Fibroblast of the conjunctiva (primary cell): ENCODE measurements at regions not wholly inside any gene's neighbourhood (a gene's known extent, or its start where the extent isn't known, plus 50 kb on each side); places are given as distances from the start of the nearest gene placed in this dataset.

Source experiments
- DNase-seq: peaks from one replicate; pipeline ENCODE4 v3.0.0-alpha.2; 2010; ENCODE audit warnings: low read depth

DNA sequence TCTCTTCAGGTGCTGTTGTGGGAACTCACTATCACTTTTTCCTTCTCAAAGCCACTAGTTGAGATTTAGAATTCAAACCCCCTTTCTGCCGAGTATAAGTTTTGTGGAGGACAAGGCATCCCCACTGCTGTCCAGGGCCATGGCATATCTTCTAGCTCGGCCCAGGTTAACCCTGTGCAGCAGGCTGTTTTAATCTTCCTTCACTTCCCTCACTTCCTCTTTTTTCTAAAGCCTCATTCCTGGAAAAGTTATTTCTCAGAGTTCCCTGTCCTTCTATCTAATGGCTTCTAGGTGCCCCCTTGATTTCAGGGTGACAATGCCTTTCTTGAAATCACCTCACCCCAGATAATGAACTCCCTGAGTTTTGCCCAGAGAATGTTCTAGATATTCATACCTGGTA, 222.3 kb downstream of the SNX10 start:
- no peak for DNase-seq

- DNase-seq = no peak
Observed at GRCh38 chr7:26514633-26515032, 223.0 kb downstream of the SNX10 start.

- no peak for DNase-seq
Observed at GRCh38 chr7:26515314-26515842, 223.7 kb downstream of the SNX10 start.

GRCh38 chr7:26520483-26520882, 228.8 kb downstream of the SNX10 start:
- no peak for DNase-seq

DNA sequence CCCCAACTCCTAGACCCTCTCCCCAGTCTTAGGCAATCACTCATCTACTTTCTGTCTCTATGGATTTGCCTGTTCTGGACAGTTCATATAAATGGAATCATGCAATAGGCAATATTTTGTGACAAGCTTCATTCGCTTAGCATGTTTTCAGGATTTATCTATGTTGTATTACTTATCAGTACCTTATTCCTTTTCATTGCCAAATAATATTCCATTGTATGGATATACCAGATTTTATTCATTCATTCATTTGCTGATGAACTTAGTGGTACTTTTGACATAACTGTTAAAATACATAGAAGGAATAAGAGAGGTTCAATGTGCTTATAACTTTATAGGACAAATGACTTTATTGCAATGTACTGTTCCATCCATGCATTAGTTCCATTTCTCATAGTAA, 231.0 kb downstream of the SNX10 start:
- DNase-seq = no peak

DNA sequence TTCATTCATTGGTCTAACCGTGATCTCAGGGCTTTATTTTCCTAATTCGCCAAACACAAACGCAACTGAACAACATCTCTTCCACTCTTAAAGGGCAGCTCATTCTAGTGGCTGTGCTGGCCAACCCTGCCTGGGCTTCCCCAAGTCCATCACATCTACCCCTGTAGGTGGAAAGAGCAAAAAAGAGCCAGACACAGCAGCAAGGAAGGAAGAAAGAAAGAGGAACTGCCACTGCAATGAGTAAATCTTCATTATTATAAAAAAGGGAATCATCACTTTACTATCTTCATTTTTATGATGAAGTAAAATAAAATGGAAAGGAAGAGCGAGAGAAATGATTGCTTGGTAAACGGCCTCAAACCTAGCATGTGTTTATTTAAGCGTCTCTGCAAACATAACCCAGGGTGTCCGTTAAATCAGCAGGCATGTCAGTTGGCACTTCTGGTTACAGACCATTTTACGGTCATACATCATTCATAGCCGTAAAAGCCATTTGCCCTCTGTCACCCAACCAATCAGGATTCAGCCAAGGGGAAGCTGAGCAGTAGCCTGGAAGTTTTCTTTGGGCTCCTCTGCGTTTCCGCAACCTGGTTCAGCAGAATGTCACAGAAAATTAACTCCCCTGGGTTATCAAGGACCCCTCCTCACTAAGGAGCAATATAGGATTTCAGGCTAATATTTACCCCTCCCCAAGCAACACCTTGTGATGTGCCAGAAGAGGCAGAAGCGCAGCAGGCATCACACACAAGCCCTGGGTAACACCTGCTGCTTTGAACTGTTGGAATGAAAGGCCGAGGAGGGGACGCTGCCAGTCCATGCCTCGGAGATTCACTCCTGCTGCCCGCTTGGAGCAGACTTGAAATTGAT, 234.0 kb downstream of the SNX10 start:
- DNase-seq = no peak

GRCh38 chr7:26526265-26526587, 234.6 kb downstream of the SNX10 start:
- no peak for DNase-seq

DNA sequence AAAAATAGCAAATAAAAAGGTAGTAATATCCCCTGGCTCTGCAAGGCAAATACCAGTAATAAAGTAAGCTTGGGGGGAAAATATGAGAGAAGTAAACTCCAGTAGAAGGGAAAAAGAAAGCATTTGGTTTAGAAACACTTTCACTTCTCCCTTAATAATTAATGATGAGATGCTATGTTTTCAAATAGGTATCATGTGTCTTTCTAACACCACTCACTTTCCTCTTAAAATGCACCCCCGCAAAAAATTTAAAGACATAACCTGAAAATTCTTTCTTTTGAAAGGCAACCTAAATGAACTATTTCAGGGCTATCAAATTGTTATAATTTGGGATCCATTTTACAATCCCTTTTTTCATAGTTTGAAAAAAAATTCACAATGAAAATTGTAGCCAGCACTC, 240.3 kb downstream of the SNX10 start:
- no peak for DNase-seq

DNA sequence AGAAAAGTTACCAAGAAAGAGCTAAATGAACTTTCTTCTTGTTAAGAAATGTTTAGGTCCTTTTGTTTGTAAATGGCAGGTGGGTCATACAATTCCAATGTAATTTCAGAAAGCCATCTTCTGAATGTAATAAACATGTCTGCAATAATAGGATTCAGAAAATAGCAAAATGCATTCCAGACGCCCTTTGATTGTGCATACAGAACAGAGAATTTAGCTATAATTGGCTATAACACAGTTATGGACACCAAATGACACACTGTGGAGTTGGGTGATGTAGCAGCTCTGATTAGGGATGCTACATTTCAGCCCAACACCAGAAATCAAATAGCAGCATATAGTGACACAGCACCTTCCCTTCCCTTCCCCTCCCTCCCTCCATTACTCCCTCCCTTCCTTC, 240.8 kb downstream of the SNX10 start:
- DNase-seq = no peak

DNA sequence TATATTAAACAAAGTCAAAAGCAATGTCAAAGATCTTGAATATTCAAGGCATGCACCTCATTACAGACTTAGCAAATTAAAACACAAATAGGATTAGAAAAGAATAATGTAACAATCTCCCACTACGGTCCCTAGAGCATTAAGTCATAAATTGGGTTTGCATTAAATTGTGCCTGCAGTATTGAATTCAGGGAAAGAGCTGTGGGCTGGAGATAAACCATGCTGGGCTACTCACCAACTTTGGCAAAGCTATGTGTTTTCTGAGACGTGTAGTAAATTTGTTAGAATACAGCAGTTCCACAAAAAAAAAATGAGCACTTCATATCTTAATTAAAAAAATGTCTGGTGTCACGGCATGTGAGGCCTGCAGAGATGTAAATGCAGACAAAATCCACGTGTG, 241.6 kb downstream of the SNX10 start:
- no peak for DNase-seq

DNA sequence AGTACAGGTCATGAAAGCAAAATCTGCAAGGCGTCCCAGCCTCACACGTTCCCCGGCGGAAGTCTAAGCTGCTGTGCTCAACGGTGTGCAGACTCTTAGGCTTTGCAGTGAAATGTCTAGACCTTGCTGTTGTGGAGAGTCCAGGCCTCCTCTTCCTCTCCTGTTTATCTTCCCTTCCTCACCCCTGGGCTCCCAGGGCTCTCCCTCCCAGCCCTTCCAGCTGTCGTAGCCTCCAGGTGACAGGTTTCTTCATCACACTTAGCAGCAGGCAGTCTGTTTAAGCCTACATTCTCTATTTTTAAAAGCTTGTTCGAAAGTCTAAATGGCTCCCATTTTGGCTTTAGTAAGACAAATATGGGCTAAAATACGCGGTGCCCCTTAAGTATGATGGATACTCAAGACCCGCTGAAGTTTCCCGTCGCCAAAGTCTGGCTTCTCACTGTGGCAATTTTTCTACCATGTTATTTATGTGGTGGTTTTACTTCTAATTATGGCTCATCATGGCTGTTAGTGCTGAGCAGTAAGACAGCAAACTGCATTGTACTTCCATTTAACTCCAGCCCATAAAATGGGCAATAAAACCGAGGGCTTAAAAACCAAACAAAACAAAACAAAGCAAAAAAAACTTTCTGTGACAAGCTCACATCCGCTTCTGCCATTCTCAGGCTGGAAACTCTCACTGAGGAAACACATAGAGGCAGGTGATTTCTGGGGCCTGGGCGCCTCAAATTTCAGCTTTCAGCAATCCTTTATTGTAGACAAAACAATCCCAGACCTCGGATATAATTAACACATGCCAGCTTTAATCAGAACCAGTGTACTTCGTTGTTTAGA, 243.2 kb downstream of the SNX10 start:
- no peak for DNase-seq

- DNase-seq = no peak
Observed at GRCh38 chr7:26535483-26536007, 243.9 kb downstream of the SNX10 start.

- no peak for DNase-seq
Observed at GRCh38 chr7:26538216-26538615, 246.6 kb downstream of the SNX10 start.

- no peak for DNase-seq
Observed at GRCh38 chr7:26538689-26539088, 247.0 kb downstream of the SNX10 start.

DNA sequence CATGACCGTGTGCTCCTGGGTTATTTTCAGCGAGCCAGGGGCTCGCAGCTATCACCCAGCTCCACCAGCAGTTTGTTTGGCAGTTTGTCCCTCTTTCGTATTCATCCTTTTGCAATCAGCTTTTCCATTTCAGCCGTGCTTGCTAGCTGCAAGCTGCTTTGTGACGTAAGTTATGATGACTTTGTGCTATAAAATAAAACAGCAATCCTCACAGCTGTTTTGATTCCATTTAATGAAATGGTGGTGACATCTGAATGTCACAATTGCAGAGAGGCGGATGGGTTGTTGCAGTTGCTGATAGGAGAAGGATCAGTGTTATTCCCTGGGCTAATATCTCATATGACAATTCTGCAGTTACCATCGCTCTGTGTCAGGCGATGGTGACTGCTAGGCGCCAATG, 251.7 kb downstream of the SNX10 start:
- DNase-seq = no peak

DNA sequence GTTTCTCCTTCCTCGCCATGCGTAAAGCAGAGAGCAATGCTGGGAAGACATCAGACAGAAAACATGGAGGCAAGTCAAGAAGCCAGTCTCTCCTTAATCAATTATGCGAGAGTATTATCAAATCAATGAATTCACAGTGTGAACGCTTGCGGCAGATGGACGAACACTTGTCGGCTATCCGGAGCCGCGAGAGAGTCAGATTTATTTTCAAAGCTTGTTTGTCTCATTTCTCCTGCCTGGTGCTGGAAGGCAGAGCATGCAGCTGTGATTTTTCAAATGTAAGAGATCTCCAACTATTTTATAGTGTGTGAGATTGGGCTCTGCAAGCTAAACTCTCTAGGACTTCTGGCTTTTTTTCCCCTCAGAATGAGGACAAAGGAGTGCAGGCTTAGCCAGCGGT, 252.3 kb downstream of the SNX10 start:
- DNase-seq = no peak

DNA sequence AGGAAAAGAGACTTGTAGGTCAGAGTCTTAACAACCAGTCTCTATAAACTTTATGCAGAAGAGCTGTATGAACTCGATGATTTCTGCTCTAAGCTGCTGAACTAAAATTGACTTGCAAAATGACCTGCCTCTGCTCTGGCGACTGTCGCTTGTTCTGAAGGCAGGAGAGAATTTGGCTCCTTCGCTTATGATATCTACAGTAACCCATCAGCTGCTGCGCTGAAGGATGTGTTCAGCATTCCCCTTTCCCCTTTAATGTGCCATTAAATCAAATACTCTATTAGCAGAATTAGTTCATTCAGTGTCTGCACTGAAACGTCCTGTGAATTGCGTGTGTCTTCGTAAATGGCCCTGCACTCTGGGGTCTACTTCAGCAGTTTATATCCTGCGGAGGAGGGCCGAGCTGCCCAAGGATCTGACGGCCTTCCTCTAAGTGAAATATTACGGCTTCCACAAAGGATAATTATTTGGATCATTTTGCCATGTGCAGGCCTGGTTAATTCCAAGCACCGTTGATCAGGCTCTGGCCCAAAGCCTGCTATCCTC, 254.9 kb downstream of the SNX10 start:
- DNase-seq = no peak

- DNase-seq = no peak
Observed at GRCh38 chr7:26547156-26547555, 255.5 kb downstream of the SNX10 start.

GRCh38 chr7:26549281-26549944, 257.8 kb downstream of the SNX10 start:
- no peak for DNase-seq

DNA sequence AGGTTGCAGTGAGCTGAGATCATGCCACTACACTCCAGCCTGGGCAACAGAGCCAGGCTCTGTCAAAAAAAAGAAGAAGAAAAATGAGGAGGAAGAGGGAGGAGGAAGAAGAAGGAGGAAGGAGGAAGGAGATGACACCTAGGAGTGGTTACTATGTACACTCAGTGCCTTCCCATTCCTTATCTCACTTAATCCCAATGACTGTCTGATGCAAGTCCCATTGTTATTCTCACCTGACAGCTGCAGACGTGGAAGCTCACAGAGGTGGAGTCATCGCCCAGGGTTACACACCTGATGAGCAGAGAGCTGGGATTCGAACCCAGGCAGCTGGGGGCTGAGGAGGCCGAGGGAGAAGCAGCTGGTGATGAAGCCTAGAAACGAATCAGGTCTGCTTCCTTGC, 258.8 kb downstream of the SNX10 start:
- DNase-seq = no peak

DNA sequence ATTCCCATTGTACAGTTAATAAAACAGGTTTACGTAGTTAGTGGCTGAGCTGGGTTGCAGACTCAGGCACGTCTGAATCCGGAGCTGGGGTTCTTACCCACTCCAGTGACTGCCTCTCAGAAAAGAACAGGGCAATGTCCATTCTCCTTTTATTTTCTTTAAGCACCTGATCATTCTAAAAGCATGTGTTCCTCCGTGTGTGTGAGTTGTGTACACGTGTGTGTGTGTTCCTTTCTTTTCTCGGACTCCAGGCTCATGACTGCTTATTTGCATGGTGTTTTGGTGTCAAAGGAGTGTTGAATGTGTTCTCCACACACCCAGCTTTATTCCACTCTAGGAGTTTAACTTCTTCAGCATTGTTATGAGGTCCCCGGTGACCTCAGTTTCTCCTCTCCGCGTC, 260.1 kb downstream of the SNX10 start:
- no peak for DNase-seq

GRCh38 chr7:26553128-26553527, 261.5 kb downstream of the SNX10 start:
- DNase-seq = no peak
